Tongue (tissue), 1 donor: ENCODE measurements at regions not wholly inside any gene's neighbourhood (a gene's known extent, or its start where the extent isn't known, plus 50 kb on each side); places are given as distances from the start of the nearest gene placed in this dataset.

ENCODE experiments used
- DNase-seq: peaks from one replicate; pipeline ENCODE4 v3.0.0-alpha.2; 2015

DNA sequence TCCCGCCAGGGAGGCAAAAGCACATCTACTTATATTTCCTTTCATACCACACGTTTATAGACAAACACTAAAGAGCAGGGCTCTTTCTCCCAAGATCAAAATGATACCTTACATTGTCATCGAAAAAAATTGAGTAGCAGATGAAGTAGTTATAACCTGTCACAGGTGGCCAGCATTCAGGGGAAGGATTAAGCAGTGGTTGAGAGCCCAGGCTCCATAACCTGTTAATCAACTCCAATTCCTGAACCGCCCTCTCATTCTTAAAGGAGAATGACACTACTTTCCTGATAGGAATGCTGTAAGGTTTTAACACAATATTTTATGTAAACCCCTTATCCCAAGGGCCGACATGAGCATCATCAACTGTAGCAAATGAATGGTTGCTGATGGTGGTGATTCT lies 268.9 kb upstream of the KCNIP4 start:
- DNase-seq = no peak

DNA sequence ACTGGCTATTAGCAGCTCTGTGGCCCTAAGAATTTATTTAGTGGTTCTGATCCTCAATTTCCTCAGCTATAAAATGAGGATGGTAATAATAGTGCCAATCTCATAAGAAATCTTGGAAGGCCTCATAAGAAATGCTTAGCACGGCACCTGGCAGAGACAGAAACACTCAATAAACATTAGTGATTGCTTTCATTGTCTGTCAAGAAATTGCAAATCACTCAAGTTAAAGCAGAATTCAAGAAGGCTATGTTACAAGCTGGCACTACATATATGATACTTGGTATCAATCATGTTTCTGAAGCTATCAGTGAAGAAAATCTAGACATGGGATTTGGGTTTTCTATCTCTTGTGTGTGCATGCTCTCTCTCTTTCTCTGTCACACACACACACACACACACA lies 267.7 kb upstream of the KCNIP4 start:
- no peak for DNase-seq

DNA sequence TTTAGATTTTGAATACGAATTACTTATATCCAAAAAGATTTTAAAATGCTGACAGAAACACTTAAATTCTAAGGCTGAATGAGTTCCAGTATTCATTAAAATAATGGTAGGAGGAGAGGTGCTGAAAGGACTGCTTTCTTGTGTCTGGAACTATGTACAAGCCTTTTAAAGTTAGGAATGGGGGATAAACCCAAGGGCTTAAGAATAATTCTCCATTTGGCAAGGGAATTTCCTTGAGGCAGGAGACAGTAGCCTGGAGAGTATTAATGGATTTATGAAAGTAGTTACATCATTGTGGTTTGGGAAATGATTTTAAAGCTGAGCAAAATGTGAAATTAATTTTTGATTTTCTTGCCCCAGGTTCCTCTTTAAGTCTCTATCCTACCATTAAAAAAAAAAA lies 266.5 kb upstream of the KCNIP4 start:
- DNase-seq = peak; percentile 7

DNA sequence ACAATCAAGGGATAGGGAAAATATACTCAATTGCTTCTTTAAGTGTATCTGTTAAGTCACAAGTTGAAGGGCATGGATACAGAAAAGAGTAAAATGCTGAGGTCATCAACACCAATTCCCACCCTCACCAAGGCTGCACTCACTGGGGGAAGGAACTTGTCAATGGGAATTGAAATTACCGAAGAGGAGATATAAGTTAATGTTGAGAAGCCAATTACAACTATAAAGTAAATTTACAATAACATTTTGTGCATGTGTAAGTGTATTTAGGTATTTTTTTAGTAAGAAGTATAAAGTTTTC lies 255.1 kb upstream of the KCNIP4 start:
- no peak for DNase-seq

DNA sequence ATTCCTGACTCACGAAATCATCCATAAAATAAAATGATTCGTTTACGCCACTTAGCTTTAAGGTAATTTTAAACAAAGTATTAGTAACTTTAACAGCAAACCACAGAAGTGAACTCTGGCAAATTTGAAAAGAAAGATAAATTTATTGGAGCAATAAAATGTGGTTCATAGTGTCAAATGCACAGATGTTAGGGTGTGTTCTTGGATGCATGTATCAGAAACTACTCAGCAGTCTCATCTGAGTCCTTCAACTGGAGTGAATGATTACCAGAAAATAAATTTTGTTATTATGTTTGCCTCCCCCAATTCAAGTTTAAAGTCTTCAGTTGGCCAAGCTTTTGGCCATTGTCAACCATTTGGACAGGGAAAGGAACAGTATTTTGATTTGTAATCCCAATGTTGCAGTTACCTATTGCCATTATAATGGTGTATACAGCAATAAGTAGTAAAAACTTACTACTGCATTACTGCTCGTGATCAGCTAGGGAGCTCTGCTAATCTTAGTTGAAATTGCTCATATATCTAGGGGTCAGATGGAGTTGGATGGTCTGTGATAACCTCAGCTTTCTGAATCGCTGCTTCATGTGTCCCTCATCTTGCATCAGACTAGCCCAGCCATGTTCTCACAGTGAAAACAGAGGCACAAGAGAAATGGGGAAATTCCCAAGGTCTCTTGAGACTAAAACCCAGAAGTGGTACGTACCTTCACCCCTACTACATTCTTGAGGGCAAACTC lies 254.6 kb upstream of the KCNIP4 start:
- no peak for DNase-seq

DNA sequence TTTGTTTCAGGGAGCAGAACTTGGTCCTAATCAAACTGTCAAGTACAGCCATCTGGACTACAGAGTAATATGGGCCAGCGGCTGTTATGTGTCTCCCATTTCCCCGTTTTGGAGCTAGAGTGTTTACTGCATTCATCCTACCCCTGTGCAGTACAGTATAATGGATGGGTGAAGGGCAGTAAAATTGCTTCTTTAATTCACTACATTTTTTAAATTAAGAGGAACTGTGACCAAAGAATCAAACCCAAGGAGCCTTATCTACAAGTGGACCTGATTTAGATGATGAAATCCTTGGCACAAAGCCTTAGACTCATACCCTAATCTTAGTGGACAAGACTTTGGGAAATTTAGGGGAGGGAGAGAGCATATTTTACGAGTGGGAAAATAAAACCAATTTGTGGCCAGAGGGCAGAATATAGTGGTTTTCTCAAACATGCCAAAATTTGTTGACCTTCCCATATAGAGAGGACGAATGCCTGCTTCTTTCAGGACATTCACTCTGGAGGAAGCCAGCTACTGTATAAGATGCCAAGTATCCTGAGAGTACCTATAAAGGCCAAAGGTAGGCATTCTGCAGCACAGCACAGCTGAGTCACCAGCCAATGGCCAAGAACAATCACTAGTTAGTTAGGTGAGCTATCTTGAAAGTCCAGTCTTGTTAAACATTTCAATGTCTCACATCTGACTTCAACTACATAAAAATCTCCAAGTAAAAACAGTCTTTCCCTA lies 253.8 kb upstream of the KCNIP4 start:
- no peak for DNase-seq

DNA sequence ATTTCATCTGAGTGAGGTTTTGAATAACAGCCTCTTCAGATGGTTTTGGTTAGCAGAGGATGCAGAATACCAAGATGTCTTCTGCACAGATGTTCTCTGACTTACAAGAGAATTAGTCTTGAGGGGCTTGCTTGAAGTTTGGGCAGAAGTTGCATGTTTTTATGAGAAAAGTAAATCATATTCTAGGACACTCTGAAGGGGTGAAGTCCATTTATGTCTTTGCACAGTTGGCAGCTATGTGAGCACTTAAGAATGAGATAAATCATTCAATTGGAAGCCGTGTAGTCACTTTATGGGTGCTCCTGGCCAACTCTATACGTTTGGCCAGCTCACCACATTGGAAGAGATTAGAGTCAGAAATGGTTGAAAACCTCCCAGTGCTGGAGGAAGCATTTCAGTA lies 252.7 kb upstream of the KCNIP4 start:
- no peak for DNase-seq

DNA sequence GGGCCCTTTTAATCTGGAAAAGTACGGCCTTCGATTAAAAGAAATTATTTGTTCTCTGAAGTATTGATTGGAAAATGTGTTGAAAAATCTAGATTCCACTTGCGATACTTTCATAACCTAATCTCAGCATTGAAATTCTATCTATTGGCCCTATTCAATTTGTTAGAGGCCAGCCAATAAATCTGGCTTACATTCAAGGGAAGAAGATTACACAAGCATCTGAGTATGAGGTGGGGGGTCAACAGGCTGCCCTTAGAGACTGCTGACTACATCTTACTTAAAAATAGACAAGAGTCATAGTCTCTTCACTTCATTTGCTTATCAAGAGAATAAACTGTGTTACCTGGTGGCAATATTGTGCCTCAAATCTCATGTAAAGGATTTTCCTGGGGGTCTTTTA lies 248.0 kb upstream of the KCNIP4 start:
- no peak for DNase-seq

DNA sequence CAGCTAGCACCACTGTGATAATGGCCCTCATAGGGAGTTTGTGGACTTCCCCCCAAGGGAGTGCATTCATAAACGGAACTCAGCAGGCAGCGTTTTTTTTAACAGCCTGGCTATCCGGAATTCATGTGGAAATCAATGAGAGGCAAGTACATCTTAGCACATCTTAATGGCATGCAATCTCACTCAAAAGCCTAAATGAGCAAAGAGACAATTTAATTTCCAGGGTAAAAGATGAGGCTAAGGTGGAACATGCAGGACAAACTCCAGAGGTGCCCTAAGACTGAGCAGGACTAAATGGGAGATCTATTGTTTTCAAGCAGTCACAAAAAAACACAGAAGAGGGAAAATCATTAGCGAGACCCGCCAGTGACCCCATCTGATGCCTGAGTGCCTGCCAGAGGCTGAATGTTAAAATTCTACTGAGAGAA lies 243.5 kb upstream of the KCNIP4 start:
- no peak for DNase-seq

DNA sequence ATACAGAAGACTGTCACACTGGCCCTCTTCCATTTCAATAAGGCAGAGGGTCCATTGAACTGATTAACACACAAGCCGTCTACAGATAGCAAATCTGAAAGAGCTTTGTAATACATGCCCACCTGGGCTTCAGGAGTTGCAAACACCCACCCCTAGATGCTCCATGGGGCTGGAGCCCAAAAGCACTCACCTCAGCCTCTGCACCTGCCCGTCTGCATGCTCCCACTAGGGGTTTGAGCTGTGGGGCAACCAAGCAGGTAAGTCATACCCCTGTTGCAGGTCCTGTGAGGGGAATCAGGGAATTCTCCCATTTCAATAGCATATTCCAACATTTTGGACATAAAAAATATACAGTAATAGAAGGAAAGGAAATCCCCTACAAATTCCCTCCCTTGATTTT lies 243.0 kb upstream of the KCNIP4 start:
- DNase-seq = no peak

DNA sequence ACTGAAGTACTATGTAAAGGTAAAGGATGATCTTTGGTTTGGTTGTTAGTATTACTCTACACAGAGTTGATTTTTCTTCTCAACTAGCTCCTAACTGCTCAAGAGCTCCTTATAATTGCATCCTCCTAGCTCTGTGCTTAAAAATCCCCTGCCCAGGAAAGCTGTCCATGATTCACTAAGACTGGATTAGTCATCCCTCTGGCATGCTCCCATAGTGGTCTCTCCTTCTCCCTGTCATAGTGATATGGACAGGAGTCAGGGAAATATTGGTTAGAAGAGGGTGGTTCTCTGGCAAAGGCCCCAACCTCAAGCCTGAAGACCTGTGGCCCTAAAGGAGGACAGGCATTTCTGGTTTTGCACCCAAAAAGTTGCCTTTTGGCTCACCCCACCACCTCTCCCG lies 242.3 kb upstream of the KCNIP4 start:
- no peak for DNase-seq

DNA sequence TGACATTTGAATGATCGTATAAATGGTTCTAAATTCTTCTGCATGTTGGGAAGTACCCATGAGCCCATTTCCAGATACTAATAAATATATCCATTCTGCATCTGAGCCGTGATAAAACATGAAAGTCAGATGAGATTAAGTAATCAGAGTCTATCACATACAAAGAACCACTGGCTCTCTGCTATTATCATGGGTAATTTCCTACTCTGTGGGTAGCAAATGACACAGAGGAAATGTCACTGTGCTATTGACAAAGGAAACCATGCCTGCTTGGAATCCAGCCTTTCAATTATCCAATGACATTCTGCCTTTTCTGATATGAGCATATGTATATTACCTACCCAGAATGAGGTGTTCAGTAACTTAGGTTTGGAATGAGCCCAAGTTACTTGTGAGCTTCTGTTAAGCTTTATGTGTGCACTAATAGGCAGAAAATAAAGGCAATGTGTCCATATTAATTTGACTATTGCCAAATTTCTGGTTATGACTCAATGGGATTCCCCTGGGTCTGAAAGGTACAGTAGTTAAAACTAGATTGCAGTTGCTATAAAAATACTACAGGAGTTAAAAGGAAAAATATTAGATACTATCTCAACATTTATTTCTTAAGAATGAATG lies 238.7 kb upstream of the KCNIP4 start:
- no peak for DNase-seq

DNA sequence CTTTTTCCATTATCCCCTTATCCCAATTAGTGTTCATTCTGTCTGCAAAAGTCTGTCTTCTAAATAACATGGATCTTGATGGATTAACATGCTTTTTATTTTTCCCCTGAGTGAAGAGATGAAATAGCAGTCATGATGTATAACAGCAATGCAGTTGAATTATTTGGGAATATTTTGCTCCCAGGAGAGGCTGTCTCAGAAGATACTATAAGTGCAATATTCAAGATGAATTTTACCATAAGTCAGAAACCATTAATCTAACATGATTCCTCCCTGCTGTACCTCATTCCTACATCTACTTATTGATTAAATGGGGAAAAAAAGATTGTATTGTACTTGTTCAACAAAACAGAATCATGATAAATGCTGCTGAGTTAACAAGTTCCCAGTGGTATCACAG lies 233.2 kb upstream of the KCNIP4 start:
- DNase-seq = no peak

DNA sequence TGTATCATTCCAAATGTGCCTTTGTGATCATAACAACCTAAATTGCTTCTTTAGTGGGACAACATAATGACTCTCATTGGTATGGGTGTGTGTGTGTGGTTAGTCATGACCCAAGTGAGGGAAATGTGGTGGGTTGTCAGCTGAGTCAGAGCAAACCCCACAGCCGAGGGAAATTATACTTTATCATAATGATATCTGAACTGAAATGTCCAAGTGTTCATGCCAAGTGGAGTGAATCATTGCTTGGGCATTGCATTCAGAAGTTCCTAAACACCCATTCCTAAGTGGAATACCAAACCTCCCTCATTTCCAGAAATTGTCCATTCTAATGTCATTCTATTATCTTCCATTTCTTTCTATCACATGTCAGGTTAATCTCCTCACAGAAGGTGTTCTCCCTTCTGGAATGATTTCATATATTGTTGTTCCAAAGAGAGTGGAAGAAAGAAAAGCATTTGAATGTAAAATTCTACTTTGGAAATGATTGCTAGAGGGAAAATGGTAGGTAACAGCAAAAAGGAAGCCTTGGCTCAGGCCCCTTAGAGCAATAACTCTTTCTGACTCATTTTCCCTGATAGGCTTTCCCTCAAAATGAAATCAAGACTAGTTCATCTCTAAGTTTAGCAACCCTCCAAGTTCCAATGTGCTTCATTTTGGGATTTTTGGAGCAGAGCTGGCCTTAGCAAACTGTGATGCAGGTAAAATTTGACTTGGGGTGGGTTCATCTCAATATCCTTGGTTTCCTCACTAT lies 230.7 kb upstream of the KCNIP4 start:
- no peak for DNase-seq

DNA sequence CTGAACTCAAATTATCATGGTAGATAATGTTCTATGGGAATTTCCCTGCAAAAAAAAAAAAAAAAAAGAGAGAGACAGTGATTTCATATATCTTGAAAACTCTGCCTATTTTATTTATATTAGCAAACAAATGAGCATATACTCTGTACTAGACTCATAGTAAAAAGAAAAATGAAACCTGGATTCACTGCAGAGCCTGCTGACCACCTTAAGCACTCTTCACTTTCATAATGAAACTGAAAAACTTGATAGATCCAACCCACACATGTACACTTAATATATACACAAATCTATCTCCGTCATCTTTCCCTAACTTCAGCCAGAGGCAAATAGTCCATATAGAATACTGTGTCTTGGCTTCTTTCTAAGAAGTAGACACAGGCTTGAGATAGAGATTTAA lies 226.1 kb upstream of the KCNIP4 start:
- DNase-seq = no peak

DNA sequence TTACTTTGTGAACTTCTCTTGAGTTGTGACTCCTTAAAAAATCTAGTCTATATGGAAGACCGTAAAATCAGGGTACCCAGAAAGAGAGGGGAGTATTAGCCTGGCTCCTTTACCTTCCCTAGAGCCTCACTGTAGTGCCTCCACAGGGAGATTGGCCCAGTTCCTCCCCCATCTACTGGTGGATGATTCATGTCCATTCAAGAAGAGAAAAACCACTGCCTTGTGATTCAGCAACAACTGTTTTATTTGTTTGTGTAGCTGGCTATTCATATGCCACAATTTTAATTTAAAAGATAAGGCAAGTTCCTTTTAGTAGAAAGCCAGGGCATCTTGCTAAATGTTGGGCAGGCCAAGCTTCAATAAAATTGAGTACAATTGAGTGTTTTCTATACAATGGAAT lies 221.8 kb upstream of the KCNIP4 start:
- DNase-seq = no peak

DNA sequence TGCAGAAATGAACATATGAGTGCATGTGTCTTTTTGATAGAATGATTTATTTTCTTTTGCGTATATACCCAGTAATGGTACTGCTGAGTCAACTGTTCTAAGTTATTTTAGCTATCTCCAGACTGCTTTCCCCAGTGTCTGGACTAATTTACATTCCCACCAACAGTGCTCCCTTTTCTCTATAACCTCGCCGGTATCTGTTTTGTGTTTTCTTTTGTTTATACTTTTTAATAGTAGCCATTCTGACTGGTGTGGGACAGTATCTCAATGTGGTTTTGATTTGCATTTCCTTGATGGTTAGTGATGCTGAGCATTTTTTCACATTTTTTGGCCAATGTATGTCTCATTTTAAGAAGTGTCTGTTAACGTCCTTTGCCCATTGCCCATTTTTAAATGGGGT lies 218.6 kb upstream of the KCNIP4 start:
- no peak for DNase-seq

DNA sequence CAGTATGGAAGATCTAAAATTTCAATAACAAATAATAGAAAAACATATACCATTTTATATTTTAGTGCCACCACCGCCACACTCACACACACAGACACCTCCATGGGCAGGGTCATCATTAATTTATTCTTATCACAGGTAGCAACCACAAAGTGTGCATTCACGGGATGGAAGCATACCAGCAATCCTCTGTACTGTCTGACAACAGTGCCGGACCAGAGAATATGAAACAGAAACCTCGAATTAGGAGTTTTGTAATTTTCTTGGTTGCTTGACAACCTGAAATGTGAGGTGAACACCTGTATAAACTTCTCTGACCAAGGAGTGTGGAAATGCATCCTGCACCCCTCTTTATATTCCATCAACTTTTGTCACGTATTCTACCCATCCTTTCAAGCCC lies 213.9 kb upstream of the KCNIP4 start:
- no peak for DNase-seq

DNA sequence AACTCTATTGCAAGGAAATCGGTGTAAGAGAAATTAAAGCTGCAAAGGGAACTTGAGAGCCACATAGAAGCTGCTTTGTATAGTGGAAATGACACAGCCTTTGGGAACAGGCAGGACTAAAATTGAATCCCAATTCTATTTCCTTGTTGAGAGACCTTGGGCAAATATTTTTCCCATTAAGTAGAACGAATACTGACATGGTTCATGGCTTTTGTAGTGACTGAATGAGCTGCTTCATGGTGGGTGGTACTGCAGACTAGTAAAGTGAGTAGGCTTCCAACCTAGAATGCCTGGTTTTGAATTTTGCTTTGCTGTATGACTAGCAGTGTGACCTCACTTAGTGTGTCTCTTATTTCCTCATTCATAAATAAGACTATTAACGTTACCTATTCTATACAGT lies 182.2 kb upstream of the KCNIP4 start:
- DNase-seq = no peak

DNA sequence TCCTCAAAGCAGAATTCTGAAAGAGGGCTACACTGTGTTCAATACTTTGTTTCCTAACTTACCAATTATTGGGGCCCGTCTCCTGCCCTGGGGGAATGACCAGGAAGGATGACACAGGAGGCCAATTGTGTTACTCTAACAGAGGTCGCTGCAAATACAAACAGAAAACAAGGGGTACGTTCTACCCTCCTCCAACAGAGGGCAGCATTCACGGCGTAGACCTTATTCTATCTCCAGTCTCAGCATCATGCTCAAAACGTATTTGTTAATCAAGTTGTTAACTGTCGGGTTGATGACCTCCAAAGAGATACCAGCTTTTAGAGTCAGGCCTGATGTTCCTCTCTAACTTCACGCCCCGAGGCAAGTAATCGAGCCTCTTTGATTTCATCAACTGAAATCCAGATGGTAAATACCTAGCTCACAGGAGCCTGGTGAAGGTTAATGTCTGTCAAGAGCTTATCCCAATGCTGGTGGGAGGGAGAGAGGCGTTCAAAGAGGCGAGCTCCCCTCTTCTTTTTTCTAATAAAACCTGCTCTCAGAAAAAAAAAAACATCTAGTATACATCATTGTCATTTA lies 181.0 kb upstream of the KCNIP4 start:
- no peak for DNase-seq

DNA sequence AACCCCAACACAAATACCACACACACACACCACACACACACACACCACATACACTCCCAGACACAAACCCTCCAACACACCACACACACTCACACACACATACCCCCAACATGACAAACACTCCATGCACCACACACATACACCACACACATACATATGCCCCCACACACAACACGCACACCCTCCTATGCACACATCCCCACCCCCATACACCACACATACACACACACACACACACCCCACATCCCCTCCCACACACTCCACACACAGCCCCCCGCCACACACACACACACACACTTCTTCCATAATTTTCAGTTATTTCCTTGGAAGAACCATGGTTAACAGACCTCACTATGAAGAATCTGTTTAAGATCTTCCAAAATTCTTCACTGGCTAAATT lies 173.5 kb upstream of the KCNIP4 start:
- DNase-seq = no peak

DNA sequence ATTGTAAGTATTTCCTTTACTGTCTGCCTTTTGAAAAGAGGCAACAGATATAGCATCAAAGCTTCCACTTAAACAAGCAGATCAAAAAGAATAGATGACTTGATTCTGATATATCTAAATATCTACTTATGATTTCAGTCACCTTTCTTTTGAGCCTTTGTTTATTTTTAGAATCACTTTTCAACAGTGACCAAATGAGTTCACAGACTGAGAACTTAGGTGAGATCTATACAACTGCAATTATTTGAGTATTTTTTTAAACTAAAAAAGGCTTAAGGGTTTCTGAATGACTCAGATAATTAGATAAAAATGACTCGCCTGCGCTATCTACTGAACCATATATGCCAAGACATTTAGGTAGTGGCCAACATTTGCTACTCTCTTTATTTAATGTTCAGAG lies 166.7 kb upstream of the KCNIP4 start:
- DNase-seq = no peak

DNA sequence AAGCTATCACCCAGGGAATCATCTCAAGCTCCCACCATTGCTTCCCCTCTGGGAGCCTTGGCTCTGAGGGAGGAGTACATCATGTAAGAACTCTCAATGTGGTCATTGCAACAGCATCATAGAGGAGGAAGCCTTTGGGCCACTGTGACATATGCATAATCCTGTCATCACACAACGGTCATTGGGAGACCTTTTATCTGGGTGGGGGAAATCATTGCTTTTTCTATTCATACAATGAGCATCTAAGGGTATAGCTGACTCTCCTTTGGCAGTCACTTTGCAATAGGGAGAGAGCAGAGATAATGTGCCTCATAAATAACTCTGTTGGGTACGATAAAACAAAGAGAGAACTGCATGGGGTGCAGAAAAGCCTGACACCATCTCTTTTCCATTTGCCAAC lies 155.2 kb upstream of the KCNIP4 start:
- DNase-seq = no peak
